NCI-H82 treated with DMSO at 0.1 percent for 48 hours (cell line): ENCODE measurements at regions not wholly inside any gene's neighbourhood (a gene's known extent, or its start where the extent isn't known, plus 50 kb on each side); places are given as distances from the start of the nearest gene placed in this dataset.

Experiments used
- DNase-seq: peaks from one replicate; lab custom pipeline; 2025; ENCODE audit not compliant: unreplicated experiment; lab: John Stamatoyannopoulos, UW

DNA sequence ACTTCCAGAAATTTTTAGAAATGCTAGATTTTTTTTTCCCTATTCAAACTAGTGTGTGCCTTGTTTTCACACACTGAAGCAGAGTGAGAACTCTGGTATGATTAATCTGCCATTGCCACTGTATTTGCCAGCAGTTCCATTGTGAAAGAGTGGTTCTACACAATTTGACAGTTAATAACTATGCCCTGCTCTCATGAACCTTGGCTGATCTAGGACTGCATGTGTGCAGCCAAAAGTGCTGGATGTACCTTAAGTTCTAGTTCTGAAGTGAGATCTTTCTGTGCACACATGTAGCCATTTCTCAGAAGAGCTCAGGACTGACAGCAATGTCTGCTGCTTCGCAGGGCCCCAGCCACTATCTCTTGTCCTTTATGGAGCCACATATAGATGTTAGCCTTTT lies 328.2 kb upstream of the SPRY2 start:
- no peak for DNase-seq

DNA sequence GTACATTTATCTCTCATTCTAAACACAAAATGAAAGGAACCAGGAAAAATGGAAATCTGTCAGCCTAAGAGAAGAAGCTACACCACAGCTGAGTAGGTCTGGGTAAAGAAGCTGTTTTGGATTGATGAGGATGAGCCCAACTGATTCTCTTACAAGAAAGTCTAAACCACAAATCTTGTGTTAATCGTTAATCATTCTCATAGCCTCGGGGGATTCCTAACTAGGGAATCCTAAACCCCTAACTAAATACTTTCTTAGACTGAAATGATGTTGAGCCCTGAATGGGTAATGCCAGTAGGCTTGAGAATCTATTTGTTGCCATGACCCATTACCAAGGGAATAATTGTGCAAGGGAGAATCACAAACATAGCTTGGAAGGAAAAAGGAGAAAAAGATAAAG lies 327.5 kb upstream of the SPRY2 start:
- no peak for DNase-seq

DNA sequence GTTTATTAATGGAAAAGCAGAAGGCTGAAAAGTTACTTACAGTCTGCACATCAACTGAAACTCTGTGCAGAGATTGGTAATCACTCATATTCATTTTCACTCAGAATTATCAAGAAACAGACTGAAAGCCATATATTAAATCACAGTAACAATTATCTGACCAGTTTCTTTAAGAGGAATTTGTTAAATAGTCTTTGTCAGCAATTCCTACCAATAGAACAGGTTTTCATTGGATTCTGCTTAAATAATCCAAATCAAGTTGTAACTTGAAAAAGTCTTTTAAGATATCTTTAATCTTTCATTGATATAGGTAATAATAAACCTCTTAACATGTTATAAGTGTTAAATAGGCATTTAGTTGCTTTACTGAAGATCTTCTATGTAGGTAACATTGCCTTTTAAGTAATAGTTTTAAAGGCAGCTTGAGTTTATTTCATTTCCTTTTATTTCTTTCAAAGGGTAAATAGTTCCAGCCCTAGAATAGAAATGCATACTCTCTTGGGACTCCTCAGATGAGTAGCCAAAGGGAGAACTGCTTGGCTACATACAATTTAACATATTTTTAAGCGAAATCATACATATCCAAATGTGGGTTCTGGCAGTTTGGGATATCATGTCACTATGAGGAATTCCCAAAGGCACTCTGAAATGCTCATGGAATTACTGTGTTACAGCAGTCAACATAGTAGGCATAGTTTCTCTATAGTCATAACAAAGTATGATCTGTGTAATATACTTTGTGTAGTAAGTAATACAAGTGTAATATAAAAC lies 326.0 kb upstream of the SPRY2 start:
- no peak for DNase-seq

DNA sequence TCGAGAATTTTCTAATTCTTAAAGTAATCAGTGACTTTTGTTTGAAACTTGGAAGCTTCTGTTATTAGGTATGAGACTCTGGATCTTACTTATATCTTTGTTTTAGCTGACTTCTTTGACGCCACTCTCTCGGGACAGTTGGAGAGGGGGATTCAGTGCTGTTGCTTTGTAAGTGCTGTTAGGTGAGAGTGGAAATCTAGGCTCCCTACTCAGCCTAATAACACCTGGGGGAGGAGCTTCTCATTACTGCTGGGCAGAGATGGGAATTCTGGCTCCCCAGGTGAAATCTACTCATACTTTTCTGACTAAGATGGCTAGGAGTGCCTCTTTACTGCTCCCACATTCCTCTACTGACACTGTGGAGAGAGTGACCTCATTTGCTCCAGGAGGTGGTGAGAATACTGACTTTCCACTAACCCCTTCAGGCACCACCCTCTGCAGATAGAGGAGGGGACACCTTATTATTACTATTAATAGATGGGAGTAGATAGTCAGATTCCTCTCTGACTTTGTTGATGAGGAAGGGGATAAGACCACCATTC lies 324.9 kb upstream of the SPRY2 start:
- no peak for DNase-seq

DNA sequence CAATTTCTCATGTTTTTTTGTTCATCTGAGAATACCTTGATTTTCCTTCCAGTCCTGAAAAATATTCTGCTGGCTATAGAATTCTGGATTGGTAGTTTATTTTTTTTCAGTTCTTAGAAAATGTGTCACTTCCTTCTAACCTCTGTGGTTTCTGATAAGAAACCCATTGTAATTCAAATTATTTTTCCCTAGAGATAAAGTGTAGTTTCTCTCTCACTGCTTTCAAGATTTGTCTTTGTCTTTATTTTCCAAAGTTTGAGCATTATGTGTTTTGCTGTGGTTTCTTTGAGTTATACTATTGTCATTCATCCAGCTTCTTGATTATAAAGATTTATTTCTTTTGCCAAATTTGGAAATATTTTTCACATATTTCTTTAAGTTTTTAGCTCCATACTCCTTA lies 324.0 kb upstream of the SPRY2 start:
- DNase-seq, result no peak

DNA sequence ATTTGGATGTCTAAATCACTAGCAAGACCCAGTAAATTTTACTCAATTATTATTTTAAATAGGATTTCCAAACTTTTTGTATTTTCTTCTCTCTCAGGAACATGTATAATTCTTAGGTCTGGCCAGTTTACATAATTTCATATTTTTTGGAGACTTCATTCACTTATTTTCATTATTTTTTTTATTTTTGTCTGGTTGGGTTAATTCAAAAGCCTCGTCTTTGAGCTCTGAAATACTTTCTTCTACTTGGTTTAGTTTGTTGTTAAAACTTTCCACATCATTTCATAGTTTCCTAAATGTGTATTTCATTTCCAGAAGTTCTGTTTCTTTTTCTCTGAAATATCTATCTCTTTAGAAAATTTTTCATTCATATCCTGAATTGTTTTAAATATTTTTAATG lies 322.9 kb upstream of the SPRY2 start:
- DNase-seq, result no peak

DNA sequence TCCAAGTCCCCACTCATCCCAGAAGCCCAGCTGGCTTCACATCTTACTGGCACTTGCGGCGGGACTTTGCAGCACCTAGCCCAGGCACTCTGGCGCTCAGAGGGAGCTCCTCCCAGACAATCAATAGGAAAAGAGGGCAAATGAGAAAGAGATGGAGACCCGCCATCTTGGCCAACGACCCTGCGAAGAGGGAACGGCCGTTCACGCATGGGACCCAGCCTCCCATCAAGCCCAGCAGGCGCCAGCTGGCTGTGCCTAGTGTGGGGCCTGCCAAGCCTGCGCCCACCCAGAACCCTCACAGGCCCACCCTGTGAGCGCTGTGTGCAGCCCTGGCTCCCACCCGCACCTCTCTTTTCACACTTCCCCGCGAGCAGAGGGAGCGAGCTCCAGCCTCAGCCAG lies 317.8 kb upstream of the SPRY2 start:
- no peak for DNase-seq

DNA sequence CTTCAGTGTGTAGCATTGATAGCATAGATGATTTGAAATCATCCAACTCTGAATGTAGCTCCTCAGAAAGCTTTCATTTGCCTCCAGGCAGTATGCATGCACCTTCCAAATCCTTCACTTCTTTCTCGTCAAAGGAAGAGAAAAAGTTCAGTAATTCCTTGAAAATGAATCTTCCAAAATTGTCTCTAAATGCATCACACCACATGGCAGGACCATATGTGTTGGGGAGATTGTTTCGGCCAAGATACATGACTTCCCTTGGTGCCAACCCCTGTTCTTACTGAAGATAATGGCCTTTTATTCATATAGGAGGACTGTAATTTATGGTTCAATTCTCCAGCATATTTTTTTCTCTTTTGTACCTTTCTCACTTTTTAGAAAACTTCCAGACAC lies 315.6 kb upstream of the SPRY2 start:
- DNase-seq, result no peak

DNA sequence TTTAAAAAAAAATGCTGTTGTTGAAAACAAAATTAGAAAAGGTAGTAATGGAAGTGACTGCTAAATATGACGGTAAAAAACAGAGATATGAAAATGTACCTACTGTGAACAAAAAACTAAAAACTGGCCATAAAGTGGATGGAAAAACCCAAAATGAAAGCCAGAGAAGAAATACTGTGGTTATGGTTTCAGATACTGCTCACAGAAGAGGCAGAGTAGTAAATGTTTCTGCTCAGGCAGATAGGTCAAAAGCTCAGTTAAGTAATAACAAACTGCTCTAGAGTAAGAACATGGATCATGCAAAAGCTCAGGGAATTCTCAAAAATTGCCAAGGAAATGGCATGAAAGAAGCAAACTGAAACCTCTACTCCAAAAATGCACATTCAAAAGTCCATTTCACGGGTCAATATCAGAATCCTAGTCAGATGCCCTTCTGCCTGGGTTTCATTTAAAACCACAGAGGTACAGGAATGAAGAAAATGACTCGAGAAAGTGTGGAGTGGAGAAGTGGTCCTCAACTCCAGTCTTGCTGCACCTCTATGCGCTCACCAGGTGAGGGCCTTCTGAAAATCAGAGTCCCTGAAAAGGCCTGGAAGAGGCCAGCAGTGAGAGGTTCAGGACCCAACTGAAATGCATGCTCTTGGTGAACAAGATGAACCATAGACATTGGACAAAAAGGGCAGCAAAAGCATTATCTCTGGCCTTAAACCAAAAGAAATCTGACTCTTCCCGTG lies 315.0 kb upstream of the SPRY2 start:
- DNase-seq, result no peak

DNA sequence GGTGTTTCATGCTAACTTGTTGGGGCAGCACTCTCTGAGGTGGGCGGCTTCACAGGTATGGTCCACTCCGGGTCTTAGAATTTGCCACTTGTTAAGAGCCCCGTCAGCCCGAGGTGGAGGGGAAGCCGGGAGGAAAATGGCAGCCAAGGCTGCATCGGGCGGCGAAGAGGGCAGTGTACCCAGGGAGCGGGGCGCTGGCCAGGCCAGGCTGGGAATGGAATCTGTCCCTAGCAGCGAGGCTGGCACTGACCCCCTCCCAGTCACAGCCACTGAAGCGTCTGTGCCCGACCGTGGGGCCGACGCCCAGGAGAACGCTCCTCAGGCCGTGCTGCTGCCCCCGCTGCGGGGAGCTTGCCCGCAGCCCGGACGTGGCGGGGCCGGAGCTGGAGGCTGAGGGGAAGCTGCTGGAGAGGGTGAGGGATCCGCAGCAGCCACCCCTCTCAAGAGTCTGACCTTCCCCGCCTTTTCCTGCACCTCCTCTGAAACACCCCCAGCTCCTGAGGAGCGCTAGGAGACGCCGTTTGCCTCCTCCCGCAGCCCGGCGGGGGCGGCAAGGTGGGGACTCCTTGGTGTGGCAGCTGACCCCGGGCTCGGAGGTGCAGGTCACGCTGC lies 313.8 kb upstream of the SPRY2 start:
- DNase-seq, result no peak

DNA sequence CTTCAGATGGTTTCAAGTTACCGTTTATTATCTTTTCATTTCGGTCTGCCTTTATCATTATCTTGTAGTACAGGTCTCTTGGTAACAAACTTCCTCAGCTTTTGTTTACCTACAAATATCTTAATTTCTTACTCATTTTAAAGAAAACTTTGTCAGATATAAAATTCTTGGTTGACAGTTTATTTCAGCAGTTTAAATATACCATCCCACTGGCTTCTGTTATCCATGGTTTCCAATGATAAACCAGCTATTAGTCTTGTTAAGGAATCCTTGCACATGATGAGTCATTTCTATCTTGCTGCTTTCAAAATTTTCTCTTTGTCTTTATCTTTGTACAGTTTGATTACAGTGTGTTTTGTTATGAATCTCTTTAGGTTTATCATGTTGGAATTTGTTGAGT lies 308.3 kb upstream of the SPRY2 start:
- no peak for DNase-seq

DNA sequence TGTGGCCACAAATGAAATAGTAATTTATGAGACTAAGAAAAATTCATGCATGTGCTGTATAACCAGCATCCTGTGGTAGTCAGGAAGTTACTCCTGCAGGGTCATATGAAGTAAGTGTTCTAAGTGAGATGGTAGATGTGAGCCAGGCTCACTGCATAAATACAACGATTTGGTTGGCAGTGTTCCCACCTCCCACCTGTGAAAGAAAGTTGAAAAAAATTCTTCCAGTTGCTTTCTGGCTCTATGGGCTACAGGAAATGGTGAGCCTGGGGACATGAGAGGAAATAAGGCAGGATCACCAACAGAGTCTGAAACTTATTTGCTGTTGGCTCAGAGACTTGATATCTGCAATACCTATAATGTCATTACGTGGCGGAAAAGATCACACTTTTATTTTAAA lies 301.7 kb upstream of the SPRY2 start:
- DNase-seq, result no peak

DNA sequence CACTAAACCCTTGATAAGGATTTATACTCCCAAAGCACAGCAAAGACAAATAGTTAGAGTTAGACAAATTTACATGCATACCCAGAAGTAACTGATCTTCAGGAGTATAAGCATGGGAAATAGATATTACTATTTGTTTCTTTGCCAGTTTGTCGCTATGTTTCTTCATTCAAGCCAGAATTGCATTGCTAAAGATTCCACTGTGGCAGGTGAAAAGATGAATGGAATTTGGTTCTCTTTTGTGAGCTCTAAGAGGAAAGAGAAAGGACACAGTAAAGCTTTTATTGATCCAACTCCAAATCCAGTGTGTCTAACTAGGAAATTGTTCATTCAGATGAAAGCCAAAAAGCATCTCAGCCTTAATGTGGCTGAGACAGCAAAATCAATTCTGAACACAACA lies 292.3 kb upstream of the SPRY2 start:
- peak; percentile 53 for DNase-seq

DNA sequence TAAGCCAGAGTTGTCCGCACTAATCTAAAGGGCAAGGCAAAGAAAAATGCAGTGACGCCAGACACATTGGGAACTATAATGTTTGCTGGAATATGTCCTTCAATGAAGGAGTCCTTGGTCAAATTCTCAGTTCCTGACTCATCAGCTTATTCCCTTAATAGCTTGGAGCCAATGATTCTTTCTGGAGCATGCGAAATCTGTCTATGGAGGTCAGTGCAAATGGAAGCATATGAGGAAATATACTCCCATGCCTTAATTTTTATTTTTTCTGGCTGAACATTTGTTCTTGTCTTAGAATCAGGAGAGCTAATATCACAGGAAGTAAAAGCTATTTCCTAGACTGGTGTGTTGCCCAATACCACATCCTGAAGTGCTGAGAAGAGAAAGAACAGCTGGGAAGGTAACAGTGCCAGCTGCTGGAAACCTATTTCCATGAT lies 289.8 kb upstream of the SPRY2 start:
- DNase-seq, result no peak

DNA sequence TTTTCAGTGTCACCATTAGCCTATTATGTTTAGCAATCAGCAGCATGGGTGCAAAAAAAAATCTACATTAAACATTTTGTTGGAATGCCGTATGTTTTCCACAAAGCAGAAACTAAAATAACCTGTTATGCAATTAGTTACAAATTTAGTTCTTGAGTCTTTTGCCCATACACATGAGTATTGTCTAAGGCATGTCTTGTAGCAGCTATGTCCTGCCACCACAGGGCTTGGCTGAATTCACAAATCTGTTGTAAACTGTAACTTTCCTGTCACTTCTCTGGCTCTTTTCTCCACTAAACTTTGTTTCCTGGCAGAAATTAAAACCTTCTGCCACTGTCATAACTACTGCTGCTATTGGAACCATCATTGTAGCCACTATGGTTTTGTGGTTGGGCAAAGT lies 277.9 kb upstream of the SPRY2 start:
- no peak for DNase-seq

DNA sequence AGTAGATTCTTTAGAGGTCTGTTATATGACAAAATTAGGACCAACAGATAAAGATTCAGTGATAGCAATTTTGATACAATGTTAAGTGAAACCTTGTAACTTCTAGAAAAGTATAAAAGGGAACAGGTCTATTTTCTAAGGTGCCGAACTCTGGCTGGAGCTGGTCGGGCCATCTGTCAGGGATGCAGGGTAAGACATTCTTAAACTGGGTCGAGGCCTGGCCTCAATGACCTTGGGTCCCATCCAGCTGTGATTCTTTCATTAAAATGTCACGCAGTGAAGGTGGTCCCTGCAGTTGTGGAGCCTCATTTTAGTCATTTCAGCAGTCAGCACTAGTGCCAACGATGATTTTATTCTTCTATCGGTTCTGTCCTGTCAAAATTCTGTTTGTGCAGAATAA lies 271.9 kb upstream of the SPRY2 start:
- DNase-seq, result no peak

DNA sequence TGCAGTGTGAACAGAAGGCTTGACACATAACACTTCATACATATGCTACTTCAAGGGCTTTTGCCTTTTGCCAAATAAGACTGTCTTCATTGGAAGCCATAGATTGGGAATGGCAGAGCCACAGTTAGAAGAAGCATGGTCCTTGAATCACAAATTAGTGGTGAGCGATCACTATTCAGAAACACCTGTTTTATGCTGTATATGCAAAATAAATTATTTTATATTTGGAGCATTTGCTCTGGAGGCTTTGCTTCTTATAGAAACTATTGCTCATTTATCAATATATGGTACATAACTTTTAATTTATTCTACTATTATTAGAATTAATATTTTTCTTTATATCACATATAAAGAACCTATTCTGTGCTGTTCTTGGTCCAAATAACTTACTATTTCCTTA lies 270.4 kb upstream of the SPRY2 start:
- no peak for DNase-seq

DNA sequence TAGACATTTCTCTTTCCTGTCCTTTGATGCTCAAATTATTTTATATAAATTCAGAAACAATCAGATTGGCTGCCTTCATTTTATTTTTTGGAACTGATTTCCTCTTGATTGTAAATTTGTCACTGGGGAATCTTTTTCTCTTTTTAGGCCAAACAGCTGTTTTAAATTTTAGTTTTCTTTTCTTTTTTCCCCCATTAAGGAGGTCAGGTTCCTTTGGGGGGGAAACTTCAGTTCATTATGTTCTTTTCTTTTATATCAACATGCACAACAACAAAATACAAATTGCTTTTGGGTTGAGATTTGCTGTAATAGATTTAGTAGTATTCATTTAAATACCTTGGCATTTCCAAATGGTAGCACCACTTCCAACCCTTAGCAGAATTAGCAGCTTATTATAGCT lies 264.8 kb upstream of the SPRY2 start:
- no peak for DNase-seq

DNA sequence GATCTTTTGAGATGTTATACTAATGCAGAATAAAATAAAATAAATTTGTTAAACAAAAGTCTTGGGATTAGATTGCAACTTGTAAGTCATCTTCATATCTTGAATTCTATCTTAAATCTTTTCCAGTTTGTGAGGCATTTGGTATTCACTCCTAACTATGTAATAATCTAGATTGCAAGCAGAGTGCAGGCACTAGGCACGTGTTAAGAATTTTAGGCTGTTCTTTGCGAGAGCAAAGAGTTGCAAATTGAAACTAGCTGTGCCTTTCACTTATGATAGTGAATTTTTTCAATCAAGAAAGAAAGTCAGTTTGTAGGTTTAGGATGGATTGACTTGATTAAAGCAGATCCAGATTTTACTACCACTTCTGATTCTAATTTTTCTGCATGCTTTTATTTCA lies 264.1 kb upstream of the SPRY2 start:
- DNase-seq, result no peak

DNA sequence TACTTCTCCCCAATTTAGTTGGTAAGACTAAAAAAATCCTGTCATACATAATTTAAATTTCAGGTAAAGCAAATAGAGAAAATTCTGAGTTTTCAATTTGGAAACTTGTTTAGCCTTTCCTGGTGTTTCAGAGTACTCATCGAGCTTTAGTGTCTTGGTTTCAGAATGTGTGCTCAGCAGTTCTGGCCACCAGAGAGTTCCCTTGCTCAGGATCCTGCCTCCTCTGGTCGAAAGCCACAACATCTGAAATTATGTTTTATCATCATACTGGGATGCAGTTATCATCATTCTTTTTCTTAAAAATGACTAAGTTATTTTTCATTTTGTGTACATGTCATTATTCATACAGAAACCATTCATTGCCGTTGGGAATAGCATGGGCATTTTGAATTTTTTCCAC lies 263.2 kb upstream of the SPRY2 start:
- DNase-seq, result no peak

DNA sequence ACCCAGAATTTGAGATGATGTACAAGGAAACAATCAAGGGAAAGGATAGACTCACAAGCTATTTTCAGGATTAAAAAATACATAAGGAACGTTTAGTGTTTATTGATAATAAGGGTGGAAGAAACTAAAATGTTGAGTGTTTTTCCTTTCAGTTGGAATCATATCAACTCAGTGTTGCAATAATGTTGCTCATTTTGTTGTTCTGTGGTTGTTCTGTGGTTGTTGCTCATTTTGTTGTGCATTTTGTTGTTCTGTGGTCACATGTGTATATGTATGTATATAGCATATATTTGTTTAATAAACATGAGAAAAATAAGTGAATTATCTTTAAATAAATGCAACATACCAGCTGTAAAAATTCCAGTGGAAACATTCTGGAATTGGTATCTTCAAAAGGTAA lies 262.4 kb upstream of the SPRY2 start:
- DNase-seq, result no peak

DNA sequence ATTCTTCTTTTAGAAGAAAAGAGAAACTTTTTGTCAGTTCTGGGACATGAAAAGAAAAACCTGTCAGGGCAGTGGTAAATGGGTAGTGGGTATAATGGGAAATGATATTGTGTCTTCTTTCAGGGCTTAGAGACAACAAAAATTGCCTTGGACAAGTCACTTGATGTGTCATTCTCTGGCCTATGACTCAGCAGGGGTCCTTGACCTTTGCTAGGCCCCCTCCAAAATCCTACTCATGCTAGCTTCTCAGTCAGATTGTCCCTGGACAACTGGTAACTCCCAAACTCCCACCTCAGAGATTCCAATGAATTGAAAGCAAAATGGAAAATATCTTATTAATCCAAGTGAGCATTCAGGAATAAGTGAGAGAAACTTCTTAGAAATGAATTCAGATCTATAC lies 258.8 kb upstream of the SPRY2 start:
- DNase-seq, result no peak
